Brain microvascular endothelial cell (primary cell): ENCODE measurements at regions not wholly inside any gene's neighbourhood (a gene's known extent, or its start where the extent isn't known, plus 50 kb on each side); places are given as distances from the start of the nearest gene placed in this dataset.

Experiments
- DNase-seq: peaks from one replicate; pipeline ENCODE4 v3.0.0-alpha.2; 2020
- H3K27ac ChIP-seq: fragments of 250-450 bp; sonication (Bioruptor Pico); 2 replicates; pipeline ENCODE4 v1.5.1; 2020; ENCODE audit warnings: mild to moderate bottlenecking, moderate library complexity
- H3K27me3 ChIP-seq: fragments of 250-450 bp; sonication (Bioruptor Pico); replicated peaks from 2 replicates; pipeline ENCODE4 v1.5.1; 2020; ENCODE audit warnings: mild to moderate bottlenecking
- H3K36me3 ChIP-seq: fragments of 250-450 bp; sonication (Bioruptor Pico); replicated peaks from 2 replicates; pipeline ENCODE4 v1.5.1; 2020; ENCODE audit warnings: mild to moderate bottlenecking
- H3K4me3 ChIP-seq: 2 replicates; pipeline ENCODE4 v1.5.1; 2011; ENCODE audit warnings: low read depth, mild to moderate bottlenecking, control low read depth, low read length, moderate library complexity
- CTCF ChIP-seq: IDR thresholded peaks from 2 replicates; pipeline ENCODE4 v1.5.1; 2011; ENCODE audit warnings: low read depth, mild to moderate bottlenecking, moderate library complexity, low read length, control low read depth, inconsistent platforms; ENCODE audit errors: missing control alignments
- in situ Hi-C: cut with HindIII; loops from 2 replicates; pipeline ENCODE4 v1.10.0; 2017; ENCODE audit warnings: low sequenced_read_pairs, low pct_ligation_motif_present

GRCh38 chr2:126748188-126748760 is 92.3 kb downstream of the GYPC start:
- Histone ChIP-seq H3K27me3 (no peaks in the 10 kb centered on the region), H3K36me3 (no peaks in the 10 kb centered on the region), H3K4me3 (no peak overlapping the region), H3K27ac (no peak overlapping the region)
- no peak for TF ChIP-seq CTCF
- no peak for DNase-seq
- in situ Hi-C loops = no loop called here

DNA sequence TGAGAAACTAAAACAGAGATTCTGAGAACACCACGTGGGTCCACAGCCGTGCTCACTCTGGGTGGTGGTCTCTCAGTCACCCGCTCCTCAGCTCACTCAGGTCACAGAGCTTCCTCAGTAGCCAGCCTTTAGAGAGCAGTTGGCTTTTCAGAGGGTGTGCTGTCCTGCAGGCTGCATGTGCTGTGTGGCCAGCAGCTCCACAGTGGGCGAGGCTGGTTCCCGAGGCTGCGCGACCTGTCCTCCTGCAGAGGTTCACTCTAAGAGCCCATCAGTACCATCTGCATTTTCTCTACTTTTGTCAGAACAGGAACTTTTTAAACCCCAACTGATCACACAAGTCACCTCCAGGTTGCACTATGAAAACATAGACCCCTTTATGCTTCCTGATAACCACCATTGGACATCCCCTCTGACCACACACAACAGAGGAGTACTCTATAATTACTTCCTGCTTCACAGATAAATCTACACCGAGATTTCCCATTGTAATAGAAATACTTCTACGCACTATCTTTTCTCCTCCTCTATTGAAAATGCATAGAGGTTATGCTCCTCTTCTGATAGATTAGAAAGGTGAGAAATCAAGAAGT is 93.1 kb downstream of the GYPC start:
- Histone ChIP-seq H3K4me3 (no peak overlapping the region), H3K36me3 (no peaks in the 10 kb centered on the region), H3K27me3 (no peaks in the 10 kb centered on the region), H3K27ac (no peak overlapping the region)
- no peak for DNase-seq
- in situ Hi-C loops = no loop called here
- no peak for TF ChIP-seq CTCF

DNA sequence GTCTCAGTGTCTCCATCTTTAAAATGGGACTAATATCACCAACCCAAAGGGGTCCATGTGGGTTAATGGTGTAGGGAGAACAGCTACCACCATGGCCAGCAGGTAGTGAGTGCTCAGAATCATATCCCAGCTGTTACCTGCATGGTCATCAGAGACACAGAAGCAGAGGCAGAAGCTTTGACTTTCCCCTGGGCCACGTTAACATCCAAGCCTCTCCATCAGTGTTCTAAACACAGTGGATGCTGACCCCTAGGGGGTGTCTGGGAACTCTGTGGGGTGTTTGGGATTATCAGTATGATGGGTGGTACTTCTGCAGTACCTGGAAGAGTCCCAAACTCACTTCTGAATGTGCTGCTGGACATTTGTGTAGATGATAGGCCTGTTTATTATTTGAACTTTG is 93.6 kb downstream of the GYPC start:
- peak; percentile 47 for TF ChIP-seq CTCF
- no peaks in the 10 kb centered on the region for H3K36me3 ChIP-seq
- no peak overlapping the region for H3K27ac ChIP-seq
- H3K4me3 ChIP-seq = no peak overlapping the region
- in situ Hi-C loops = no loop called here
- H3K27me3 ChIP-seq = no peaks in the 10 kb centered on the region
- no peak for DNase-seq

- in situ Hi-C loops = no loop called here
- TF ChIP-seq CTCF = no peak
- H3K27ac ChIP-seq = no peak overlapping the region
- H3K36me3 ChIP-seq = no peaks in the 10 kb centered on the region
- no peak for DNase-seq
- no peak overlapping the region for H3K4me3 ChIP-seq
- H3K27me3 ChIP-seq = no peaks in the 10 kb centered on the region
These were observed 94.5 kb downstream of the GYPC start for GRCh38 chr2:126750506-126750905.

GRCh38 chr2:126751477-126751876 is 95.5 kb downstream of the GYPC start:
- H3K4me3 ChIP-seq = no peak overlapping the region
- H3K27ac ChIP-seq = no peak overlapping the region
- DNase-seq = no peak
- in situ Hi-C loops = no loop called here
- no peaks in the 10 kb centered on the region for H3K36me3 ChIP-seq
- no peak for TF ChIP-seq CTCF
- no peaks in the 10 kb centered on the region for H3K27me3 ChIP-seq

GRCh38 chr2:126752876-126753275 is 96.9 kb downstream of the GYPC start:
- H3K4me3 ChIP-seq = no peak overlapping the region
- no peak for TF ChIP-seq CTCF
- in situ Hi-C loops = no loop called here
- no peak for DNase-seq
- no peaks in the 10 kb centered on the region for H3K36me3 ChIP-seq
- no peak overlapping the region for H3K27ac ChIP-seq
- H3K27me3 ChIP-seq = no peaks in the 10 kb centered on the region
